Tibial nerve (tissue), 4 donors: ENCODE measurements at regions not wholly inside any gene's neighbourhood (a gene's known extent, or its start where the extent isn't known, plus 50 kb on each side); places are given as distances from the start of the nearest gene placed in this dataset.
"Not testable (repeated sequence)": the region's sequence is repeated elsewhere in the genome, so short reads cannot be mapped to it uniquely, and the experiment has no call there.

Source experiments
- DNase-seq, 2 donors: peaks; one replicate each; pipeline ENCODE4 v3.0.0-alpha.2; 2019; ENCODE audit warnings: low spot score in 2 of 2
- H3K27ac ChIP-seq, 4 donors: fragments of 200-600 bp; sonication (generic) in 3 of 4; one replicate each; pipeline ENCODE4 v1.5.1; 2017 to 2019; ENCODE audit warnings: mild to moderate bottlenecking in 1 of 4
- H3K27me3 ChIP-seq, 2 donors: fragments of 200-600 bp; sonication (generic) in 1 of 2; one replicate each; pipeline versions ENCODE4 v1.5.1 to v1.6.0; 2017 to 2019
- H3K36me3 ChIP-seq, 3 donors: fragments of 200-600 bp; sonication (generic); one replicate each; pipeline ENCODE4 v1.5.1; 2018 to 2019
- H3K4me1 ChIP-seq, 4 donors: fragments of 200-600 bp; sonication (generic) in 3 of 4; one replicate each; pipeline ENCODE4 v1.5.1; 2017 to 2019
- H3K4me3 ChIP-seq, 4 donors: fragments of 200-600 bp; sonication (generic) in 3 of 4; one replicate each; pipeline ENCODE4 v1.5.1; 2017 to 2019; ENCODE audit warnings: mild to moderate bottlenecking in 1 of 4, moderate library complexity in 1 of 4
- H3K9me3 ChIP-seq, 4 donors: fragments of 200-600 bp; sonication (generic) in 3 of 4; one replicate each; pipeline ENCODE4 v1.5.1; 2017 to 2019
- CTCF ChIP-seq, 5 experiments: fragments of 200-600 bp in 3 of 5; fragments of 450-650 bp in 2 of 5; sonication (generic) in 3 of 5; IDR thresholded peaks; one replicate each; pipeline ENCODE4 v1.5.1; 2016 to 2019; ENCODE audit warnings: antibody characterized with exemption in 5 of 5, mild to moderate bottlenecking in 3 of 5, moderate library complexity in 2 of 5
- EP300 ChIP-seq, 2 donors: sonication (generic); formaldehyde crosslinking; IDR thresholded peaks; one replicate each; pipeline ENCODE4 v1.6.1; 2017; ENCODE audit warnings: antibody characterized with exemption in 2 of 2, mild to moderate bottlenecking in 1 of 2
- POLR2A ChIP-seq, 2 donors: fragments of 450-650 bp; IDR thresholded peaks; one replicate each; pipeline ENCODE4 v1.6.1; 2017; ENCODE audit warnings: antibody characterized with exemption in 2 of 2, mild to moderate bottlenecking in 2 of 2, moderate library complexity in 2 of 2
- WGBS, 2 donors: methylation state at CpG; one replicate each; pipeline ENCODE4 v1.1.5; 2018; 5-methylcytosine and 5-hydroxymethylcytosine counted together

GRCh38 chr6:155867682-155868081, 412.0 kb upstream of the NOX3 start:
- Histone ChIP-seq H3K27me3 (no peaks in the 10 kb centered on the region), H3K36me3 (no peaks in the 10 kb centered on the region), H3K4me1 (no peaks in the 10 kb centered on the region), H3K9me3 (peaks cover 0 to 3% (median 0%) of the 10 kb centered on the region in 4 donors), H3K4me3 (no peak overlapping the region), H3K27ac (no peak overlapping the region)
- TF ChIP-seq EP300 (IDR thresholded peaks at IDR 0.05) (no peak), CTCF (IDR thresholded peaks at IDR 0.05) (no peak), POLR2A (IDR thresholded peaks at IDR 0.05) (no peak)
- DNase-seq = no peak
- 94 to 95% methylated on average over 4 of the region's 4 CpGs for WGBS, 2 donors

GRCh38 chr6:155866676-155867390, 411.2 kb upstream of the NOX3 start:
- H3K9me3 ChIP-seq, H3K4me1 ChIP-seq, H3K27ac ChIP-seq, H3K27me3 ChIP-seq, DNase-seq, H3K36me3 ChIP-seq, H3K4me3 ChIP-seq: not testable (repeated sequence)
- WGBS, 2 donors = 90 to 96% methylated on average over 18 to 22 of the region's 46 CpGs

- H3K36me3 ChIP-seq = no peaks in the 10 kb centered on the region
- no peaks in the 10 kb centered on the region for H3K27me3 ChIP-seq
- no peak for DNase-seq
- no peak overlapping the region for H3K27ac ChIP-seq
- 74 to 95% methylated on average over 2 of the region's 2 CpGs for WGBS, 2 donors
- TF ChIP-seq CTCF (IDR thresholded peaks at IDR 0.05) = no peak
- TF ChIP-seq EP300 (IDR thresholded peaks at IDR 0.05) = no peak
- no peak for TF ChIP-seq POLR2A (IDR thresholded peaks at IDR 0.05)
- H3K4me3 ChIP-seq = no peak overlapping the region
- H3K9me3 ChIP-seq = peaks cover 0 to 30% (median 0%) of the 10 kb centered on the region in 4 donors
- H3K4me1 ChIP-seq = no peaks in the 10 kb centered on the region
These were observed 406.2 kb upstream of the NOX3 start for GRCh38 chr6:155861821-155862220.

GRCh38 chr6:155858906-155859305, 403.3 kb upstream of the NOX3 start:
- not testable (repeated sequence) for DNase-seq, H3K4me3 ChIP-seq, H3K36me3 ChIP-seq, H3K4me1 ChIP-seq, H3K27me3 ChIP-seq, H3K27ac ChIP-seq
- H3K9me3 ChIP-seq = peaks cover 0 to 26% (median 0%) of the 10 kb centered on the region in 4 donors
- WGBS, 2 donors = 72 to 88% methylated on average over 4 of the region's 4 CpGs

GRCh38 chr6:155854787-155855186, 399.1 kb upstream of the NOX3 start:
- no peak for DNase-seq
- H3K27ac ChIP-seq = no peak overlapping the region
- H3K9me3 ChIP-seq = peaks cover 0 to 11% (median 0%) of the 10 kb centered on the region in 4 donors
- no peaks in the 10 kb centered on the region for H3K36me3 ChIP-seq
- no peak for TF ChIP-seq CTCF (IDR thresholded peaks at IDR 0.05)
- no peak for TF ChIP-seq POLR2A (IDR thresholded peaks at IDR 0.05)
- no peak for TF ChIP-seq EP300 (IDR thresholded peaks at IDR 0.05)
- H3K27me3 ChIP-seq = no peaks in the 10 kb centered on the region
- H3K4me3 ChIP-seq = no peak overlapping the region
- H3K4me1 ChIP-seq = no peaks in the 10 kb centered on the region
- 96 to 98% methylated on average over 2 of the region's 2 CpGs for WGBS, 2 donors

- no peak for DNase-seq
- WGBS, 2 donors = 72 to 79% methylated on average over 2 of the region's 2 CpGs
- no peak for TF ChIP-seq POLR2A (IDR thresholded peaks at IDR 0.05)
- TF ChIP-seq EP300 (IDR thresholded peaks at IDR 0.05) = no peak
- TF ChIP-seq CTCF (IDR thresholded peaks at IDR 0.05) = no peak
- Histone ChIP-seq H3K27me3 (no peaks in the 10 kb centered on the region), H3K4me3 (no peak overlapping the region), H3K9me3 (no peaks in the 10 kb centered on the region), H3K36me3 (no peaks in the 10 kb centered on the region), H3K27ac (no peak overlapping the region), H3K4me1 (no peaks in the 10 kb centered on the region)
These were observed 397.4 kb upstream of the NOX3 start for GRCh38 chr6:155853011-155853410.
